CD8-positive, alpha-beta memory T cell (primary cell): ENCODE measurements at regions not wholly inside any gene's neighbourhood (a gene's known extent, or its start where the extent isn't known, plus 50 kb on each side); places are given as distances from the start of the nearest gene placed in this dataset.

Source experiments
- CTCF ChIA-PET: fragments of 350-600 bp; sonication (Branson Sonifier 250); formaldehyde crosslinking; loops from one replicate; lab custom pipeline; 2021; ENCODE audit warnings: antibody characterized with exemption; lab: Charles Lee
- POLR2A ChIA-PET: fragments of 350-600 bp; sonication (Branson Sonifier 250); formaldehyde crosslinking; loops from one replicate; lab custom pipeline; 2021; ENCODE audit warnings: antibody characterized with exemption; lab: Charles Lee
- DNase-seq, 5 donors: peaks; one replicate each; pipeline versions ENCODE4 v3.0.0 to v3.0.0-alpha.2; 2020 to 2022; ENCODE audit warnings: mixed read lengths in 1 of 5
- H3K27ac ChIP-seq: one replicate; pipeline ENCODE4 v1.7.0; 2013; ENCODE audit warnings: low read depth, mild to moderate bottlenecking, low read length, moderate library complexity
- H3K27me3 ChIP-seq: 2 replicates; pipeline ENCODE4 v1.7.0; 2013; ENCODE audit warnings: low read length, mild to moderate bottlenecking; ENCODE audit not compliant: insufficient read depth, poor library complexity, severe bottlenecking
- H3K36me3 ChIP-seq: 2 replicates; pipeline ENCODE4 v1.7.0; 2013; ENCODE audit warnings: mild to moderate bottlenecking, low read length, moderate library complexity; ENCODE audit not compliant: insufficient read depth
- H3K4me1 ChIP-seq: 2 replicates; pipeline ENCODE4 v1.7.0; 2013; ENCODE audit warnings: mild to moderate bottlenecking, low read length, moderate library complexity; ENCODE audit not compliant: insufficient read depth
- H3K4me3 ChIP-seq: 2 replicates; pipeline ENCODE4 v1.7.0; 2013; ENCODE audit warnings: mild to moderate bottlenecking, low read length
- H3K9me3 ChIP-seq: 2 replicates; pipeline ENCODE4 v1.7.0; 2013; ENCODE audit warnings: mild to moderate bottlenecking, low read length
- H3K27ac Mint-ChIP-seq, 8 donors: one replicate each; pipeline ENCODE4 v1.8.0; 2020 to 2021; ENCODE audit warnings: mixed read lengths in 8 of 8, mild to moderate bottlenecking in 6 of 8, inconsistent platforms in 3 of 8, moderate library complexity in 3 of 8
- H3K27me3 Mint-ChIP-seq, 2 donors: one replicate each; pipeline ENCODE4 v1.8.0; 2020 to 2021; ENCODE audit warnings: mixed read lengths in 2 of 2, mild to moderate bottlenecking in 1 of 2, moderate library complexity in 1 of 2
- H3K36me3 Mint-ChIP-seq, 3 donors: one replicate each; pipeline ENCODE4 v1.8.0; 2020 to 2021; ENCODE audit warnings: mixed read lengths in 3 of 3, inconsistent platforms in 1 of 3, mild to moderate bottlenecking in 1 of 3
- H3K4me1 Mint-ChIP-seq, 3 donors: one replicate each; pipeline ENCODE4 v1.8.0; 2020 to 2021; ENCODE audit warnings: mixed read lengths in 3 of 3, inconsistent platforms in 1 of 3, mild to moderate bottlenecking in 1 of 3
- H3K4me3 Mint-ChIP-seq, 7 donors: one replicate each; pipeline ENCODE4 v1.8.0; 2020 to 2021; ENCODE audit warnings: mixed read lengths in 7 of 7, mild to moderate bottlenecking in 6 of 7, moderate library complexity in 4 of 7, inconsistent platforms in 2 of 7
- H3K9me3 Mint-ChIP-seq, 5 donors: one replicate each; pipeline ENCODE4 v1.8.0; 2020 to 2022; ENCODE audit warnings: mixed read lengths in 5 of 5, mild to moderate bottlenecking in 3 of 5, moderate library complexity in 2 of 5, inconsistent platforms in 1 of 5

- no peak overlapping the region for H3K27ac ChIP-seq
- ChIA-PET CTCF (no interaction called here), POLR2A (no interaction called here)
- Mint-ChIP-seq H3K27ac (no peak overlapping the region), H3K9me3 (peaks cover 1 to 4% (median 2%) of the 10 kb centered on the region in 5 donors), H3K4me1 (no peaks in the 10 kb centered on the region), H3K36me3 (peaks cover 0 to 2% (median 0%) of the 10 kb centered on the region in 3 donors), H3K27me3 (peaks cover 8 to 36% of the 10 kb centered on the region in 2 donors), H3K4me3 (no peak overlapping the region)
- no peaks in the 10 kb centered on the region for H3K27me3 ChIP-seq
- DNase-seq, result no peak
- no peaks in the 10 kb centered on the region for H3K36me3 ChIP-seq
- H3K9me3 ChIP-seq, result no peaks in the 10 kb centered on the region
- H3K4me3 ChIP-seq, result no peak overlapping the region
- no peaks in the 10 kb centered on the region for H3K4me1 ChIP-seq
Measured at GRCh38 chr7:38054199-38054598, 123.8 kb upstream of the STARD3NL start.

- no peak overlapping the region for H3K27ac ChIP-seq
- H3K36me3 ChIP-seq, result no peaks in the 10 kb centered on the region
- ChIA-PET CTCF (no interaction called here), POLR2A (no interaction called here)
- H3K4me3 ChIP-seq, result no peak overlapping the region
- H3K36me3 Mint-ChIP-seq, result no peaks in the 10 kb centered on the region
- no peak overlapping the region for H3K27ac Mint-ChIP-seq
- H3K4me1 ChIP-seq, result no peaks in the 10 kb centered on the region
- no peaks in the 10 kb centered on the region for H3K9me3 Mint-ChIP-seq
- H3K4me1 Mint-ChIP-seq, result no peaks in the 10 kb centered on the region
- H3K27me3 Mint-ChIP-seq, result peaks cover 2 to 14% of the 10 kb centered on the region in 2 donors
- no peak overlapping the region for H3K4me3 Mint-ChIP-seq
- no peaks in the 10 kb centered on the region for H3K27me3 ChIP-seq
- no peak for DNase-seq
- H3K9me3 ChIP-seq, result no peaks in the 10 kb centered on the region
Measured at GRCh38 chr7:38057829-38058228, 120.2 kb upstream of the STARD3NL start.

DNA sequence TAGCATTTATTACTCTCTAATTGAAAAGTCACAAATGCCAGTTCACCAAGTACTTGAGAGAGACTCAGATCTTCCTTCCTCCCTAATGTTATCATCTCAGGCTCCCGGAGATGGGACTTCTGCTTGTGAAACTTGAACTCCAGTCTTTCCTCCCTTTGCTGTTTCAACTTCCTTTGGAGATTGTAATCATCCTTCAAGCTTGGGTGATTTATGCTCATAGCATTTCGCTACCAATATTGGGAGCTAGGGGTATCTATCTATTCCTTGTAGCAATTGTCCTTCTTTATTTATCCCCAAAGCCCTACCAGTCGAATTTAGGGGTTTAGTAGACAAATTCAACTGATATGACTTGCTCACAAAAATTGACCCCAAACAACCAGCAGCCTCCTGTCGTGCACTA, 117.9 kb upstream of the STARD3NL start:
- Mint-ChIP-seq H3K4me3 (no peak overlapping the region), H3K9me3 (no peaks in the 10 kb centered on the region), H3K27me3 (peaks cover 0 to 12% of the 10 kb centered on the region in 2 donors), H3K4me1 (no peaks in the 10 kb centered on the region), H3K36me3 (no peaks in the 10 kb centered on the region), H3K27ac (no peak overlapping the region)
- POLR2A ChIA-PET, result no interaction called here
- Histone ChIP-seq H3K9me3 (no peaks in the 10 kb centered on the region), H3K27ac (no peak overlapping the region), H3K27me3 (no peaks in the 10 kb centered on the region), H3K4me3 (no peak overlapping the region), H3K4me1 (no peaks in the 10 kb centered on the region), H3K36me3 (no peaks in the 10 kb centered on the region)
- CTCF ChIA-PET, result interaction anchor here (1.0 kb wide), 1 partner anchor 11 kb away, joined by 3 read pairs; no protein-coding TSS in a partner anchor
- DNase-seq, result no peak

DNA sequence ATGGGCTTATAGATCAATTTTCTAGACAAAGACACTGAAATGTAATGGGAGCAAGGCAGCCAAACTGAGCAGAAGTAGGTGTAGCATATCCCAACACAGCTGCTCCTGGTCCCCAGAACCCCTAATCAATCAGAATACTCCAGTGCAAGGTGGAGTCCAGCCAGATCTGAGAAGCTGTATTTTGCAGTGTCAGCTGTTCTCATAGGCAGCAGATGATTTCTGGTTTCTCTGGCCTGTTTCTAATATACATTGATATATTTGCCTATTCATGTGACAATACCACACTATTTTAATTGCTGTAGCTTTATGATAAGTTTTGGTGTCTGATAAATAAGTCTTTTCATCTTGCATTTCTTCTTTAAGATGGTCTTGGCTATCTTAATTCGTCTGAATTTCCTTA, 117.4 kb upstream of the STARD3NL start:
- no peak overlapping the region for H3K4me3 ChIP-seq
- no peaks in the 10 kb centered on the region for H3K27me3 ChIP-seq
- no peak for DNase-seq
- H3K27ac ChIP-seq, result no peak overlapping the region
- ChIA-PET POLR2A (no interaction called here), CTCF (no interaction called here)
- no peaks in the 10 kb centered on the region for H3K9me3 ChIP-seq
- Mint-ChIP-seq H3K4me3 (no peak overlapping the region), H3K9me3 (no peaks in the 10 kb centered on the region), H3K27ac (no peak overlapping the region), H3K36me3 (no peaks in the 10 kb centered on the region), H3K4me1 (no peaks in the 10 kb centered on the region), H3K27me3 (peaks cover 0 to 12% of the 10 kb centered on the region in 2 donors)
- no peaks in the 10 kb centered on the region for H3K4me1 ChIP-seq
- no peaks in the 10 kb centered on the region for H3K36me3 ChIP-seq

DNA sequence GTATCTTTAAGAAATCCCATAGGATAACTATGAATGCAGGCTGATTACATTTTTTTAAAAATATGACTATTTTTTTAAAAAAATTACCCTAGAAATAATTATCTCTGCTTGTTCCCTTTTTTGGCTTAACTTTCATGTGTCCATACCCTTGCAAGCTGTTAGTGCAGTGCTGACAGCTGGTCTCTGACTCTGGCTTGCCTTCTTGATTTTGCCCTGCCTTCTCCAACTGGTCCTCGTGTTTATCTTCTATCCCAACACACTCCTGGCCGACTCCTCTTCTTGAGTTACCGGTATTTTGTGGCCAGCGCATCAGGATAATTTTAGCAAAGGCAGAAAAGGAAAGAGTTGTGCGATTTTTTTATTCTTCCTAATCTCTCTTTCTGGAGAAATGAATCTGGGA, 111.7 kb upstream of the STARD3NL start:
- Histone ChIP-seq H3K27ac (no peak overlapping the region), H3K9me3 (no peaks in the 10 kb centered on the region), H3K4me3 (no peak overlapping the region), H3K36me3 (no peaks in the 10 kb centered on the region), H3K27me3 (no peaks in the 10 kb centered on the region), H3K4me1 (no peaks in the 10 kb centered on the region)
- POLR2A ChIA-PET, result no interaction called here
- H3K36me3 Mint-ChIP-seq, result no peaks in the 10 kb centered on the region
- H3K27ac Mint-ChIP-seq, result no peak overlapping the region
- H3K27me3 Mint-ChIP-seq, result peaks cover 0 to 27% of the 10 kb centered on the region in 2 donors
- no peaks in the 10 kb centered on the region for H3K4me1 Mint-ChIP-seq
- peak overlapping the region in 1 of 7 donors; percentile 46 for H3K4me3 Mint-ChIP-seq
- no peaks in the 10 kb centered on the region for H3K9me3 Mint-ChIP-seq
- CTCF ChIA-PET, result no interaction called here
- no peak for DNase-seq

- Mint-ChIP-seq H3K36me3 (no peaks in the 10 kb centered on the region), H3K27me3 (peaks cover 2 to 33% of the 10 kb centered on the region in 2 donors), H3K27ac (no peak overlapping the region), H3K9me3 (no peaks in the 10 kb centered on the region), H3K4me1 (no peaks in the 10 kb centered on the region), H3K4me3 (no peak overlapping the region)
- Histone ChIP-seq H3K27me3 (no peaks in the 10 kb centered on the region), H3K9me3 (no peaks in the 10 kb centered on the region), H3K4me1 (no peaks in the 10 kb centered on the region), H3K4me3 (no peak overlapping the region), H3K36me3 (no peaks in the 10 kb centered on the region), H3K27ac (no peak overlapping the region)
- ChIA-PET CTCF (no interaction called here), POLR2A (no interaction called here)
- no peak for DNase-seq
Measured at GRCh38 chr7:38068461-38068860, 109.6 kb upstream of the STARD3NL start.

- no peaks in the 10 kb centered on the region for H3K9me3 ChIP-seq
- POLR2A ChIA-PET, result no interaction called here
- H3K27ac ChIP-seq, result no peak overlapping the region
- no peak overlapping the region for H3K4me3 Mint-ChIP-seq
- H3K4me1 ChIP-seq, result no peaks in the 10 kb centered on the region
- H3K36me3 ChIP-seq, result no peaks in the 10 kb centered on the region
- CTCF ChIA-PET, result no interaction called here
- H3K4me1 Mint-ChIP-seq, result no peaks in the 10 kb centered on the region
- no peaks in the 10 kb centered on the region for H3K36me3 Mint-ChIP-seq
- no peaks in the 10 kb centered on the region for H3K27me3 ChIP-seq
- no peak overlapping the region for H3K4me3 ChIP-seq
- H3K27ac Mint-ChIP-seq, result no peak overlapping the region
- H3K27me3 Mint-ChIP-seq, result peaks cover 2 to 34% of the 10 kb centered on the region in 2 donors
- H3K9me3 Mint-ChIP-seq, result no peaks in the 10 kb centered on the region
- no peak for DNase-seq
Measured at GRCh38 chr7:38069052-38069451, 109.0 kb upstream of the STARD3NL start.

GRCh38 chr7:38070718-38071117, 107.3 kb upstream of the STARD3NL start:
- H3K36me3 Mint-ChIP-seq, result no peaks in the 10 kb centered on the region
- no peak for DNase-seq
- Histone ChIP-seq H3K27ac (no peak overlapping the region), H3K4me1 (no peaks in the 10 kb centered on the region), H3K36me3 (no peaks in the 10 kb centered on the region), H3K9me3 (no peaks in the 10 kb centered on the region), H3K27me3 (no peaks in the 10 kb centered on the region), H3K4me3 (no peak overlapping the region)
- no peaks in the 10 kb centered on the region for H3K4me1 Mint-ChIP-seq
- H3K9me3 Mint-ChIP-seq, result peaks cover 0 to 2% (median 0%) of the 10 kb centered on the region in 5 donors
- peaks cover 4 to 42% of the 10 kb centered on the region in 2 donors for H3K27me3 Mint-ChIP-seq
- no peak overlapping the region for H3K4me3 Mint-ChIP-seq
- peak overlapping the region in 1 of 8 donors; percentile 7 for H3K27ac Mint-ChIP-seq
- ChIA-PET CTCF (interaction anchor here (0.9 to 1.2 kb wide), 2 partner anchors 10 to 11 kb away, joined by 3 to 5 read pairs; no protein-coding TSS in a partner anchor), POLR2A (no interaction called here)

- ChIA-PET POLR2A (no interaction called here), CTCF (no interaction called here)
- no peak for DNase-seq
- Histone ChIP-seq H3K27me3 (no peaks in the 10 kb centered on the region), H3K27ac (no peak overlapping the region), H3K4me3 (no peak overlapping the region), H3K36me3 (no peaks in the 10 kb centered on the region), H3K4me1 (no peaks in the 10 kb centered on the region), H3K9me3 (no peaks in the 10 kb centered on the region)
- Mint-ChIP-seq H3K27ac (no peak overlapping the region), H3K9me3 (peaks cover 0 to 13% (median 8%) of the 10 kb centered on the region in 5 donors), H3K27me3 (peaks cover 17 to 41% of the 10 kb centered on the region in 2 donors), H3K4me3 (no peak overlapping the region), H3K4me1 (no peaks in the 10 kb centered on the region), H3K36me3 (peaks cover 0 to 16% (median 0%) of the 10 kb centered on the region in 3 donors)
Measured at GRCh38 chr7:38086857-38087256, 91.2 kb upstream of the STARD3NL start.
